GM12873 (cell line): ENCODE measurements at regions not wholly inside any gene's neighbourhood (a gene's known extent, or its start where the extent isn't known, plus 50 kb on each side); places are given as distances from the start of the nearest gene placed in this dataset.

ENCODE experiments used
- CTCF ChIP-seq: IDR thresholded peaks from 2 replicates; pipeline ENCODE4 v1.5.1; 2012; ENCODE audit warnings: low read depth, mild to moderate bottlenecking, moderate library complexity, low read length, control low read depth; ENCODE audit not compliant: insufficient read depth; ENCODE audit errors: missing control alignments

DNA sequence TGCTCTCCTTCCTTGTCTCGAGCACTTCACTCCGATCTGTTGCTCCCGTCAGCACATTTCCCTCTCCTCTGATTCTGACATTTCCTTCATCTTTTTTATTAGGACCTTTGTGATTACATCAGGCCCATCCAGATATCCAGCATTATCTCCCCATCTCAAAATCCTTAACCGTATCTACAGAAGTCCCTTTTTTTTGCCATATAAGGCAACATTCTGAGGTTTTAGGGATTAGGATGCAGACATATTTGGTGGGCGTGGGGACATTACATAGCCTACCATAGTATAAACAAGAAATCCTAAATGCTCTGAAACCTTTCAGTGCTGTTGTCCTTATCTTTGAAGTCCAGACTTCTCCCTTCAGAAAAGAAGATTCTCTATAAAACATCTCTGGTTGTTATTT lies 505.0 kb upstream of the PITX2 start:
- no peak for TF ChIP-seq CTCF

- no peak for TF ChIP-seq CTCF
These were observed 505.4 kb upstream of the PITX2 start for GRCh38 chr4:111128327-111128726.

GRCh38 chr4:111136438-111136837 lies 513.6 kb upstream of the PITX2 start:
- peak; percentile 9 for TF ChIP-seq CTCF

GRCh38 chr4:111136967-111137366 lies 514.1 kb upstream of the PITX2 start:
- no peak for TF ChIP-seq CTCF

DNA sequence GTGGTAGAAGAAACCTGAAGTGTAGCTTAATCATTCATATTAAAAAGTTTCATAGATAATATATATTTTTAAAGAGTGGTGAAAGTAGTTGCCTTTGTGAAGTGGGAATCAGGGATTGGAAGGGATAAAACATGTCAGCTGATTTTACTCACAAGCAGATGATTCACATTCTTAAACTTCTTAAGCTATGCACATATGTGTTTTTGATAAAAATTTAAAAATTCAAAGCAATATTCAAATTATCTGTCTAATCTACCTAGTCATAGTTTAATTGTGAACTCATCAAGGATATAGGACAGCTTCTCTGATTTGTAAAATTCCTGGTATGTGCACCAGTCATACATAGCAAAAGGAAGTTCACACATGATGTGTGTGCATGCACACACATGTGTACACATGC lies 520.6 kb upstream of the PITX2 start:
- TF ChIP-seq CTCF: no peak

DNA sequence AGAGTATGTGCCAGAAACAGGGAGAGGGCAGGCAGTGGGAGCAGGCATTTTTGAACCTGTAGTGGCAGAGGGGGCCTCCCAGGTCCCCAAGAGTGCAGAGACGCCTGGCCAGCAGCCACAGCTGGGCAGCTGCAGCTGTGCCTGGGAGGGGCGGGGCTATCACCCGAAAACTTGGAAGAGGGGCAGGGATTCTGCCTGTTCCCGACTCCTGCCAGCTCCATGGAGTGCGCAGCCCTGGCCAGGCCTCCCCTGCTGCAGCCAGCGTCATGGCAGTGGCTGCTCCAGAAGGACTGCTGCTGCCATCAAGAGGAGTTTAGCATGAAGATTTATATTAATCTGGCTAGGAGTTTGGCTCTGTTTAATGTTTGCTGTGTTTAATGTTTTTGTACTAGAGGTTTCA lies 532.1 kb upstream of the PITX2 start:
- no peak for TF ChIP-seq CTCF

- peak; percentile 54 for TF ChIP-seq CTCF
These were observed 541.7 kb upstream of the PITX2 start for GRCh38 chr4:111164556-111164955.

DNA sequence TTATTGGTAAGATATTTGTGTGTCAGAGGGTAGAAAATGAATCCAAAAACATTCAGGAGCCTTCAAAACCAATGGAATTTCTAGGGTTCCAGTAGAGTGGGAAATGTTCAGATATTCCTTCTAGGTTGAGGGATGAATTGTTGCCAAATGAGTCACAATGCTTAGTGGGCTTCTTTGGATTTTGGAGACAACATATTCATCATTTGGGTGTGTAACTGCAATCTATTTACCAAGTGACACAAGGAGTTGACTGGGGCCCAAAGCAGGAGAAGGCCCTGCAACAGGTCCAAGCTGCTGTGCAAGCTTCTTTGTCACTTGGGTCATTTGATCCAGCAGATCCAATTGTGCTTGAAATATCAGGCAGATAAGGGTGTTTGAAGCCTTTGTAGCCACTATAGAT lies 551.5 kb upstream of the PITX2 start:
- no peak for TF ChIP-seq CTCF
